GM23338 (cell line): ENCODE measurements at regions not wholly inside any gene's neighbourhood (a gene's known extent, or its start where the extent isn't known, plus 50 kb on each side); places are given as distances from the start of the nearest gene placed in this dataset.

Experiments
- ATAC-seq: fragments of 200-7000 bp; cut with Tn5 transposase; 3 replicates; pipeline ENCODE4 v1.9.1; 2020
- DNase-seq: peaks from one replicate; pipeline ENCODE4 v3.0.0-alpha.2; 2015; ENCODE audit warnings: low spot score
- H2AFZ ChIP-seq: fragments of 200-600 bp; sonication (generic); 2 replicates; pipeline ENCODE4 v1.8.0; 2016; ENCODE audit warnings: antibody characterized with exemption, mild to moderate bottlenecking, moderate library complexity
- H3F3A ChIP-seq: fragments of 200-600 bp; sonication (generic); replicated peaks from 2 replicates; pipeline ENCODE4 v1.8.0; 2017; ENCODE audit warnings: antibody characterized with exemption, mixed run types, low read depth
- H3K27ac ChIP-seq: fragments of 200-600 bp; sonication (generic); 2 replicates; pipeline ENCODE4 v1.6.1; 2016; ENCODE audit warnings: low read depth
- H3K27me3 ChIP-seq: fragments of 200-600 bp; sonication (generic); 2 replicates; pipeline ENCODE4 v1.8.0; 2016; ENCODE audit warnings: mild to moderate bottlenecking, mixed run types, moderate library complexity; ENCODE audit not compliant: insufficient read depth
- H3K36me3 ChIP-seq: fragments of 200-600 bp; sonication (generic); 2 replicates; pipeline ENCODE4 v1.8.0; 2016; ENCODE audit warnings: mild to moderate bottlenecking; ENCODE audit not compliant: insufficient read depth
- H3K4me1 ChIP-seq: fragments of 200-600 bp; sonication (generic); 2 replicates; pipeline ENCODE4 v1.8.0; 2016; ENCODE audit warnings: mild to moderate bottlenecking, moderate library complexity; ENCODE audit not compliant: insufficient read depth
- H3K4me2 ChIP-seq: fragments of 200-600 bp; sonication (generic); 2 replicates; pipeline ENCODE4 v1.7.1; 2017; ENCODE audit warnings: mixed run types
- H3K4me3 ChIP-seq: fragments of 200-600 bp; sonication (generic); 2 replicates; pipeline ENCODE4 v1.6.1; 2016; ENCODE audit warnings: mixed run types
- H3K79me2 ChIP-seq: fragments of 200-600 bp; sonication (generic); replicated peaks from 2 replicates; pipeline ENCODE4 v1.8.0; 2017; ENCODE audit warnings: mild to moderate bottlenecking; ENCODE audit not compliant: insufficient read depth
- H3K9me2 ChIP-seq: fragments of 200-600 bp; sonication (generic); 2 replicates; pipeline ENCODE4 v1.8.0; 2017; ENCODE audit not compliant: insufficient read depth
- H4K20me1 ChIP-seq: fragments of 200-600 bp; sonication (generic); replicated peaks from 2 replicates; pipeline ENCODE4 v1.8.0; 2017; ENCODE audit warnings: mild to moderate bottlenecking; ENCODE audit not compliant: insufficient read depth
- H3K27ac Mint-ChIP-seq: 2 replicates; pipeline ENCODE4 v1.8.0; 2020; ENCODE audit warnings: inconsistent platforms, mild to moderate bottlenecking, moderate library complexity, mixed read lengths
- H3K27me3 Mint-ChIP-seq: 3 replicates; pipeline ENCODE4 v1.8.0; 2022; ENCODE audit warnings: low read depth, mild to moderate bottlenecking, moderate library complexity, mixed read lengths, inconsistent platforms; ENCODE audit not compliant: insufficient read depth, poor library complexity
- H3K36me3 Mint-ChIP-seq: 3 replicates; pipeline ENCODE4 v1.8.0; 2021; ENCODE audit warnings: low read depth, mild to moderate bottlenecking, inconsistent platforms, moderate library complexity, mixed read lengths
- H3K4me1 Mint-ChIP-seq: 3 replicates; pipeline ENCODE4 v1.8.0; 2020; ENCODE audit warnings: mild to moderate bottlenecking, inconsistent platforms, mixed read lengths
- H3K4me3 Mint-ChIP-seq: 3 replicates; pipeline ENCODE4 v1.8.0; 2021; ENCODE audit warnings: moderate library complexity, mild to moderate bottlenecking, inconsistent platforms, mixed read lengths
- H3K9me3 Mint-ChIP-seq: 3 replicates; pipeline ENCODE4 v1.8.0; 2020; ENCODE audit warnings: moderate library complexity, mild to moderate bottlenecking, inconsistent platforms, mixed read lengths
- CREB1 ChIP-seq: fragments of 250-450 bp; sonication (Bioruptor Pico); IDR thresholded peaks from 2 replicates; pipeline ENCODE4 v1.5.0; 2020; ENCODE audit warnings: low read depth, mild to moderate bottlenecking, moderate library complexity
- CTCF ChIP-seq, 2 experiments: fragments of 200-600 bp in 1 of 2; sonication (generic) in 1 of 2; conservative IDR thresholded peaks; 2 replicates each; pipeline versions ENCODE4 v1.5.1 to v1.6.1; 2016 to 2017; ENCODE audit warnings: antibody characterized with exemption in 2 of 2, low read depth in 2 of 2, mild to moderate bottlenecking in 2 of 2, moderate library complexity in 1 of 2
- ETS1 ChIP-seq: IDR thresholded peaks from 2 replicates; pipeline ENCODE4 v1.6.1; 2016; ENCODE audit warnings: antibody characterized with exemption
- EZH2 ChIP-seq: fragments of 200-600 bp; sonication (generic); IDR thresholded peaks from one replicate; pipeline ENCODE4 v1.8.0; 2017; ENCODE audit warnings: antibody characterized with exemption, mild to moderate bottlenecking, low read depth; ENCODE audit not compliant: unreplicated experiment
- EZH2phosphoT487 ChIP-seq: fragments of 200-600 bp; sonication (generic); IDR thresholded peaks from one replicate; pipeline ENCODE4 v1.8.1; 2018; ENCODE audit warnings: antibody characterized with exemption; ENCODE audit not compliant: unreplicated experiment
- JUNB ChIP-seq: IDR thresholded peaks from one replicate; pipeline ENCODE4 v1.6.1; 2016; ENCODE audit warnings: antibody characterized with exemption; ENCODE audit not compliant: unreplicated experiment
- NANOG ChIP-seq: IDR thresholded peaks from 2 replicates; pipeline ENCODE4 v1.6.1; 2016; ENCODE audit warnings: antibody characterized with exemption, borderline replicate concordance
- POLR2AphosphoS5 ChIP-seq: IDR thresholded peaks from 2 replicates; pipeline ENCODE4 v1.6.1; 2016; ENCODE audit warnings: antibody characterized with exemption, low read depth
- REST ChIP-seq: IDR thresholded peaks from one replicate; pipeline ENCODE4 v1.6.1; 2018; ENCODE audit warnings: antibody characterized with exemption; ENCODE audit not compliant: unreplicated experiment
- STAT1 ChIP-seq: IDR thresholded peaks from one replicate; pipeline ENCODE4 v1.6.1; 2016; ENCODE audit warnings: antibody characterized with exemption; ENCODE audit not compliant: unreplicated experiment
- ZNF114 ChIP-seq: fragments of 250-450 bp; sonication (Bioruptor Pico); IDR thresholded peaks from 2 replicates; pipeline ENCODE4 v1.5.0; 2020; ENCODE audit warnings: mild to moderate bottlenecking, moderate library complexity
- ZNF331 ChIP-seq: fragments of 250-450 bp; sonication (Bioruptor Pico); IDR thresholded peaks from 2 replicates; pipeline ENCODE4 v1.5.0; 2020; ENCODE audit warnings: low read depth, mild to moderate bottlenecking, moderate library complexity

GRCh38 chr4:123856689-123857545 is 460.3 kb downstream of the SPRY1 start (continued):
- TF ChIP-seq POLR2AphosphoS5 (no peak), REST (no peak), CTCF (conservative IDR thresholded peaks at IDR 0.05; ENCODE audit: low read depth in 2 of 2) (no peak; a peak in 1 of 4 replicates), STAT1 (no peak)

- Histone ChIP-seq H3K9me2 (no peaks in the 10 kb centered on the region; the same call in 1 of the 2 replicates), H4K20me1 (no peaks in the 10 kb centered on the region), H3K36me3 (no peaks in the 10 kb centered on the region), H3K79me2 (no peaks in the 10 kb centered on the region), H3K4me3 (no peak overlapping the region), H3K27me3 (no peaks in the 10 kb centered on the region), H3K4me1 (peaks cover 7% of the 10 kb centered on the region; the same call in 1 of the 2 replicates), H2AFZ (peak overlapping the region; percentile 44; the same call in 1 of the 2 replicates), H3K27ac (no peak overlapping the region), H3K4me2 (no peak overlapping the region), H3F3A (no peaks in the 10 kb centered on the region)
- Mint-ChIP-seq H3K9me3 (no peaks in the 10 kb centered on the region), H3K27me3 (peaks cover 1% of the 10 kb centered on the region), H3K36me3 (no peaks in the 10 kb centered on the region), H3K27ac (no peak overlapping the region), H3K4me1 (peaks cover 23% of the 10 kb centered on the region), H3K4me3 (no peak overlapping the region)
- ATAC-seq, result no peak
- DNase-seq, result no peak
- TF ChIP-seq EZH2phosphoT487 (no peak), NANOG (no peak), CTCF (conservative IDR thresholded peaks at IDR 0.05; ENCODE audit: low read depth in 2 of 2) (no peak), ZNF331 (no peak), JUNB (no peak), REST (no peak), ZNF114 (no peak), POLR2AphosphoS5 (no peak), STAT1 (no peak), ETS1 (no peak), CREB1 (no peak), EZH2 (no peak)
These were observed 461.9 kb downstream of the SPRY1 start for GRCh38 chr4:123858465-123858864.
